NCI-H774 (cell line): ENCODE measurements at regions not wholly inside any gene's neighbourhood (a gene's known extent, or its start where the extent isn't known, plus 50 kb on each side); places are given as distances from the start of the nearest gene placed in this dataset.

ENCODE experiments used
- DNase-seq: peaks from one replicate; lab custom pipeline; 2025; lab: John Stamatoyannopoulos, UW

GRCh38 chr10:108424656-108425055 is 1260.2 kb upstream of the SORCS1 start:
- DNase-seq, result no peak

- no peak for DNase-seq
These were observed 1257.8 kb upstream of the SORCS1 start for GRCh38 chr10:108422286-108422685.

GRCh38 chr10:108421266-108421665 is 1256.8 kb upstream of the SORCS1 start:
- no peak for DNase-seq

- no peak for DNase-seq
These were observed 1249.4 kb upstream of the SORCS1 start for GRCh38 chr10:108413954-108414353.

GRCh38 chr10:108412323-108412722 is 1247.8 kb upstream of the SORCS1 start:
- DNase-seq, result no peak

GRCh38 chr10:108411894-108412293 is 1247.4 kb upstream of the SORCS1 start:
- no peak for DNase-seq

GRCh38 chr10:108411206-108411605 is 1246.7 kb upstream of the SORCS1 start:
- no peak for DNase-seq

- DNase-seq, result no peak
These were observed 1245.7 kb upstream of the SORCS1 start for GRCh38 chr10:108410236-108410635.

- no peak for DNase-seq
These were observed 1244.8 kb upstream of the SORCS1 start for GRCh38 chr10:108409306-108409705.

- DNase-seq, result no peak
These were observed 1239.6 kb upstream of the SORCS1 start for GRCh38 chr10:108404155-108404554.

GRCh38 chr10:108399465-108399864 is 1235.0 kb upstream of the SORCS1 start:
- DNase-seq, result no peak

- no peak for DNase-seq
These were observed 1228.6 kb upstream of the SORCS1 start for GRCh38 chr10:108393089-108393488.

GRCh38 chr10:108392286-108392685 is 1227.8 kb upstream of the SORCS1 start:
- no peak for DNase-seq

- no peak for DNase-seq
These were observed 1224.2 kb upstream of the SORCS1 start for GRCh38 chr10:108388706-108389105.

GRCh38 chr10:108385963-108386362 is 1221.5 kb upstream of the SORCS1 start:
- DNase-seq, result no peak

- DNase-seq, result no peak
These were observed 1219.9 kb upstream of the SORCS1 start for GRCh38 chr10:108384378-108384777.

GRCh38 chr10:108378779-108379178 is 1214.3 kb upstream of the SORCS1 start:
- DNase-seq, result no peak

GRCh38 chr10:108375691-108376090 is 1211.2 kb upstream of the SORCS1 start:
- DNase-seq, result no peak

GRCh38 chr10:108374991-108375390 is 1210.5 kb upstream of the SORCS1 start:
- DNase-seq, result no peak

GRCh38 chr10:108365541-108365940 is 1201.0 kb upstream of the SORCS1 start:
- DNase-seq, result no peak

GRCh38 chr10:108363576-108363975 is 1199.1 kb upstream of the SORCS1 start:
- no peak for DNase-seq

GRCh38 chr10:108362961-108363360 is 1198.5 kb upstream of the SORCS1 start:
- no peak for DNase-seq

- DNase-seq, result no peak
These were observed 1197.8 kb upstream of the SORCS1 start for GRCh38 chr10:108362296-108362695.

- peak; percentile 7 for DNase-seq
These were observed 1195.7 kb upstream of the SORCS1 start for GRCh38 chr10:108360187-108360586.

- no peak for DNase-seq
These were observed 1194.4 kb upstream of the SORCS1 start for GRCh38 chr10:108358912-108359311.
